H1 (cell line): ENCODE measurements at regions not wholly inside any gene's neighbourhood (a gene's known extent, or its start where the extent isn't known, plus 50 kb on each side); places are given as distances from the start of the nearest gene placed in this dataset.

Source experiments
- CBX5 ChIP-seq: fragments of 300-800, 300-1000 bp; sonication (generic); IDR thresholded peaks from 2 replicates; pipeline ENCODE4 v1.7.1; 2016; ENCODE audit warnings: antibody characterized with exemption, low read length, low read depth
- MAFK ChIP-seq: IDR thresholded peaks from 2 replicates; pipeline ENCODE4 v1.6.1; 2012; ENCODE audit warnings: low read depth, mild to moderate bottlenecking, improper control_type of control experiment, low read length
- NANOG ChIP-seq: IDR thresholded peaks from 2 replicates; pipeline ENCODE4 v1.6.1; 2011; ENCODE audit warnings: low read length, low read depth, mild to moderate bottlenecking, inconsistent platforms; ENCODE audit not compliant: insufficient read depth, poor library complexity, severe bottlenecking
- SIRT6 ChIP-seq: IDR thresholded peaks from one replicate; pipeline ENCODE4 v1.7.1; 2012; ENCODE audit warnings: low read length, inconsistent platforms
- SP4 ChIP-seq: IDR thresholded peaks from 2 replicates; pipeline ENCODE4 v1.6.1; 2012; ENCODE audit warnings: low read length, inconsistent platforms
- TF ChIP-seq, protein P1 (sequence below): IDR thresholded peaks from 2 replicates; pipeline ENCODE4 v1.6.1; 2012; ENCODE audit warnings: inconsistent platforms
- TF ChIP-seq, protein P2 (sequence below): IDR thresholded peaks from 2 replicates; pipeline ENCODE4 v1.6.1; 2011; ENCODE audit warnings: low read depth, mild to moderate bottlenecking, low read length; ENCODE audit not compliant: insufficient read depth
- TF ChIP-seq, protein P3 (sequence below), 3 experiments: IDR thresholded peaks; 1 replicate in 2 of 3; 2 replicates in 1 of 3; pipeline versions ENCODE4 v1.5.1 to v1.6.1; 2011; ENCODE audit warnings: low read length in 3 of 3, mild to moderate bottlenecking in 3 of 3, inconsistent platforms in 2 of 3, low read depth in 1 of 3, moderate library complexity in 1 of 3; ENCODE audit not compliant: insufficient read depth in 1 of 3; ENCODE audit errors: control extremely low read depth in 1 of 3

DNA sequence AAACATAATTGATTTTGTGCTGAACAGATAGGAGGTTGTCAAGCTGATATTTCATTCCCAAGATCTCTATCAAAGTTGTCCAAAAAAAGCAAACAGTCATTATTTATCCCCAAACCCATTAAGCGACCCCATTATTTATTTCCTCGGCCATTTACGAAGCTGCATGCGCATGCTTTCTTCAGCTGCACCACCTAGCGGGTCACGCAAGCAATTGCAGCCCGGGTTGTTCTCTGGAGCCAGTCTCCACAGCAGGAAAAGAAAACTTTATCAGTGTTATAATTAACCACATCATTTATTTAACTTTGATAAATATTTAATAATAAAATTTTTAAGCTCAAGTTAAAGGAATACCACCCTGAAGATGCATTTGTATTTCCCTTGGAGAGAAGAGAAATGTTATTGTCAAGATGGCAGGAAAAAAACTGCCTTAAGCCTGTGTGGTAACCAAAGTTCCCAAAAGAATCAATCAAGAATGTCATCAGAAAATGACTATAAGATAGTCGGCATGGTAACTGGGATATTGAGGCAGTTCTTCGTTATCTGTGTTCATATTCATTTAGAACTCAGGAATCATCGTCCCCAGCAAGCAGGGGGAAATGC lies 304.7 kb downstream of the FBXO15 start (continued):
- TF ChIP-seq, protein P1, sequence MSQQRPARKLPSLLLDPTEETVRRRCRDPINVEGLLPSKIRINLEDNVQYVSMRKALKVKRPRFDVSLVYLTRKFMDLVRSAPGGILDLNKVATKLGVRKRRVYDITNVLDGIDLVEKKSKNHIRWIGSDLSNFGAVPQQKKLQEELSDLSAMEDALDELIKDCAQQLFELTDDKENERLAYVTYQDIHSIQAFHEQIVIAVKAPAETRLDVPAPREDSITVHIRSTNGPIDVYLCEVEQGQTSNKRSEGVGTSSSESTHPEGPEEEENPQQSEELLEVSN = no peak
- TF ChIP-seq MAFK = no peak
- no peak for TF ChIP-seq SIRT6
- TF ChIP-seq, protein P2, sequence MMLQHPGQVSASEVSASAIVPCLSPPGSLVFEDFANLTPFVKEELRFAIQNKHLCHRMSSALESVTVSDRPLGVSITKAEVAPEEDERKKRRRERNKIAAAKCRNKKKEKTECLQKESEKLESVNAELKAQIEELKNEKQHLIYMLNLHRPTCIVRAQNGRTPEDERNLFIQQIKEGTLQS = no peak
- no peak for TF ChIP-seq CBX5
- no peak for TF ChIP-seq SP4
- TF ChIP-seq NANOG = no peak
- TF ChIP-seq, protein P3, sequence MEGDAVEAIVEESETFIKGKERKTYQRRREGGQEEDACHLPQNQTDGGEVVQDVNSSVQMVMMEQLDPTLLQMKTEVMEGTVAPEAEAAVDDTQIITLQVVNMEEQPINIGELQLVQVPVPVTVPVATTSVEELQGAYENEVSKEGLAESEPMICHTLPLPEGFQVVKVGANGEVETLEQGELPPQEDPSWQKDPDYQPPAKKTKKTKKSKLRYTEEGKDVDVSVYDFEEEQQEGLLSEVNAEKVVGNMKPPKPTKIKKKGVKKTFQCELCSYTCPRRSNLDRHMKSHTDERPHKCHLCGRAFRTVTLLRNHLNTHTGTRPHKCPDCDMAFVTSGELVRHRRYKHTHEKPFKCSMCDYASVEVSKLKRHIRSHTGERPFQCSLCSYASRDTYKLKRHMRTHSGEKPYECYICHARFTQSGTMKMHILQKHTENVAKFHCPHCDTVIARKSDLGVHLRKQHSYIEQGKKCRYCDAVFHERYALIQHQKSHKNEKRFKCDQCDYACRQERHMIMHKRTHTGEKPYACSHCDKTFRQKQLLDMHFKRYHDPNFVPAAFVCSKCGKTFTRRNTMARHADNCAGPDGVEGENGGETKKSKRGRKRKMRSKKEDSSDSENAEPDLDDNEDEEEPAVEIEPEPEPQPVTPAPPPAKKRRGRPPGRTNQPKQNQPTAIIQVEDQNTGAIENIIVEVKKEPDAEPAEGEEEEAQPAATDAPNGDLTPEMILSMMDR (IDR thresholded peaks at IDR 0.05; ENCODE audit: control extremely low read depth in 1 of 3, insufficient read depth in 1 of 3, low read depth in 1 of 3, low read length in 3 of 3) = peak; percentile 70 to 83 (median 77)
